ENCODE measurements at regions not wholly inside any gene's neighbourhood (a gene's known extent, or its start where the extent isn't known, plus 50 kb on each side); places are given as distances from the start of the nearest gene placed in this dataset.

DNA sequence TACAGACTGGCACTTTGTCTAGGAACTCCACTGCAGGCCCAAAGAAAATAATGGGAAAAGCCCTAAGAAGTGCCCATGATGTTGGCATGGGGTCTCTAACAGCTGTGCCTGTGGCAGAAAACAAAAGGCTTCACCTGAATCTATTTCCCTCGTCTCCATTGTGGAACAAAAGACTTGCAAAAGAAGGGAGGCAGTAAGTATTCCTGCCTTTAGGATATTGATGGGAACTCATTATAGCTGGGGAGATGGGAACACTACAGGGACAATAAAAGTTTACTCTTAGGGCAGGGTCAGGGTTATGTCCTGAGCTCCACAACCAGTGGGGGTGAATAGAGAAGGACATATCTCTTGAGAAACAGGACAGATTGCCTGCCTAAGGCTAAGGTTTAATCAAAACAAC lies 930.6 kb upstream of the EPHA6 start:
- no peak for DNase-seq (ENCODE audit: low read depth in 2 of 2, low spot score in 1 of 2)

GRCh38 chr3:95886616-95887015 lies 927.8 kb upstream of the EPHA6 start:
- no peak for DNase-seq (ENCODE audit: low read depth in 2 of 2, low spot score in 1 of 2)

DNA sequence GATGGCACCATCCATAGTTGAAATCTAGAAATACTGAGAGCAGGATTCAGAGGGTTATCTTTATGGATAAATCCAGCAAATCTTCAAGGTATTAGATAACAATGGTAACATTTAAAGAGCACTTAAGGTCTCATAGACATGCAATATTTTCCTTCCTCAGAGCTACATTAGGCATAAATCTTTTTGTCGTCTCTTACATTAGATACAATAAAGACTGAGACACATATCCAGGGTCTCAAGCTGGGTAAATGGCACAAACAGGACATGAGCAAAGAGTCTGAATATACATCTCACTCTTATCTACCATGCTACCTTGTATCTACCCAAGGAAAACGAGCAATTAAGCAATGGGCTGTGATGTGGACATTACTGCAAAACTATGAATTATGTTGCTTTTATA lies 927.3 kb upstream of the EPHA6 start:
- DNase-seq (ENCODE audit: low read depth in 2 of 2, low spot score in 1 of 2), result no peak

DNA sequence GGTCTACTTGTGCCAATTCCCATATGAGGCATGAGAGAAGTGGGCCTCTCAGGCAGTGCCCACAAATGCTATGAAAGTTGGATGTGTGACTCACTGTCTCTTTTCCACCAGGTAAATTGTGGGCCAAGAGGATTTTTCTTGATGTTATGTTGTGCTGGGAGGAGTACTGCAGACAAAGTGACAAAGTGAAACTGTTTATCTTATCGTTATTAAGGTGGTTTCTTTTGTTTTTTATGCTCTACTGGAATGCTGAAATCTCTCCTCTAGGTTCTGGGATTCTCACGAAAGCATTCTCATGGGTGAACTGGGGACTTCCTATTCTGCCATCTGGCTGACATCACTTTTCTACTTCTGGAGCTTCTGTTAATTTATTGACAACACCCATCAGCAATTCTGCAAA lies 919.6 kb upstream of the EPHA6 start:
- no peak for DNase-seq (ENCODE audit: low read depth in 2 of 2, low spot score in 1 of 2)

DNA sequence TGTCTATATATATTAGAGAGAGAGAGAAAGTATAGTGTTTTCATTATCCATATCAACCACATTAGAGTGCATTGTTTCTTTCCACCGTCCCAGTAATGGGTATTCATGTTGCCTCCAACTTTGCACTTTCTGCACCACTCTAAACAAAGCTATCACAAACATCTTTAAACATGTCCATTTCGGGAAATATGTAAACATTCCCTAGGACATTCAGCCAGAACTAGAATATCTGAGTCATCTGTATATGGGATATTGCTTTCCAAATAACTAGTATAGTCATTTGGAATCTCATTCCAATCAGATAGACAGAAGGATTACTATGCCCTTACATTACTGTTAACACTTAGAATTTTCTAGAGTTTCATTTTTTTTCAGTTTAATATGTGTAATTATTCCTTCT lies 914.9 kb upstream of the EPHA6 start:
- DNase-seq (ENCODE audit: low read depth in 2 of 2, low spot score in 1 of 2), result no peak

- no peak for DNase-seq (ENCODE audit: low read depth in 2 of 2, low spot score in 1 of 2)
Measured at GRCh38 chr3:95899911-95900310, 914.5 kb upstream of the EPHA6 start.

GRCh38 chr3:95901948-95902347 lies 912.4 kb upstream of the EPHA6 start:
- DNase-seq (ENCODE audit: low read depth in 2 of 2, low spot score in 1 of 2), result no peak

DNA sequence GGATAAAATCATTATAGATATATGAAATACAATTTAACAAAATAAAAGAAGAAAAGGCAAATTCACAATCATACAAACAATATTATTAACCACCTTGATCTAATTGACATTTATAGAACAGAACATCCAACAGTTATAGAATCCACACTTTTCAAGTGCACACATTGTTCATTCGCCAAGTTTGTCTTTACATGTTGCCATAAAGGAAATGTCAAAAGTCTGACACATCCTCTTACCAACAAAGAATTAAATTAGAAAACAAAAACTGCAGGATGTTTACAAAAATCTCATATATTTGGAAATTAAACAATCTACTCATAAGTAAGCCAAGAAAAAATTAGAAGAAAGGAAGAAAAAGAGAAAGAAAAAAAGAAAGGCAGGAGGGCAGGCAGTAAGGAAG lies 909.2 kb upstream of the EPHA6 start:
- DNase-seq (ENCODE audit: low read depth in 2 of 2, low spot score in 1 of 2), result no peak

- DNase-seq (ENCODE audit: low read depth in 2 of 2, low spot score in 1 of 2), result no peak
Measured at GRCh38 chr3:95911767-95912166, 902.6 kb upstream of the EPHA6 start.

GRCh38 chr3:95923496-95924210 lies 890.7 kb upstream of the EPHA6 start:
- no peak for DNase-seq (ENCODE audit: low read depth in 2 of 2, low spot score in 1 of 2)

GRCh38 chr3:95926904-95927501 lies 887.4 kb upstream of the EPHA6 start:
- no peak for DNase-seq (ENCODE audit: low read depth in 2 of 2, low spot score in 1 of 2)

DNA sequence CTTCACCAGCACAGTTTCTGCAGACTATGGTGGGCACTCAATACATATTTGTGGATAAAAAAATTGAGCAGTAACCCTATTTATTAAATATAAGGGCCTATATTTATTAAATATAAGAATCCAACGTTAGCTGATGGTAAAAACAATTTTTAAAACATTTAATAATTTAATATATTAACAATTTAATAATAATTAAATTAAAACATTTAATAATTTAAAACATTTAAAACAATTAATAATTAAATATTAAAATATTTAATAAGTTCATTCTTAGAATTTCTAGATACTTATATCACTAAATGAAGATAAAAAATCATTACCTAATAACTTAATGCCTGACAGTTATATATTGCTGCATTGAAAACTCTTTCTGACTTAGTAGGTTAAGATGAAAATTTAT lies 880.2 kb upstream of the EPHA6 start:
- no peak for DNase-seq (ENCODE audit: low read depth in 2 of 2, low spot score in 1 of 2)

DNA sequence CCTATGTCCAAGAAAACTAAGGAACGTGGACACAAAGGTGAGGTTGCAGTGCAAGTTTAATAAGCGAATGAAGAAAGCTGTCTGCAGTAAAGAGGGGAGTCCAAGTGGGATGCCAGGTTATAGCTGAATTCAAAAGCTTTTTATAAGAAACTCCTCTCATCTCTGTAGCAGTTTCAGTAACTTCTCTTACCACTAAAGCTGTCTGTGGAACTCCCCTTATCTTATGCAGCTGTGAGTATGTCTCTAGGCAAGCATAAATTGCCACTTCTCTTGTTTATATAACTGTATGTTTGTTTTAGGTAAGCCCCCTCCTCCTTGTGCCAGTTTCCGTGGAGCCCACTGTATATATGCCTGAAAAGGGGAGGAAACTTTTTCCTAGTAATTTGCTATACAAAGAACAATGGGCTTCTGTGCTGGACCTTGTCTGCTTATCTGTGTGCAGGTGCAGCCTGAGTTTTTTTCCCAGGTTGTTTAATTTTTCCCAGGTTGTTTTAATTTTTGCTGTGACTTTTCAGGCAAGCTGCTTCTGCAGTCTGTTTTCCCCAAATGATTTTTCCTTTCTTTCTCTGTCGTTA lies 875.1 kb upstream of the EPHA6 start:
- DNase-seq (ENCODE audit: low read depth in 2 of 2, low spot score in 1 of 2), result no peak

DNA sequence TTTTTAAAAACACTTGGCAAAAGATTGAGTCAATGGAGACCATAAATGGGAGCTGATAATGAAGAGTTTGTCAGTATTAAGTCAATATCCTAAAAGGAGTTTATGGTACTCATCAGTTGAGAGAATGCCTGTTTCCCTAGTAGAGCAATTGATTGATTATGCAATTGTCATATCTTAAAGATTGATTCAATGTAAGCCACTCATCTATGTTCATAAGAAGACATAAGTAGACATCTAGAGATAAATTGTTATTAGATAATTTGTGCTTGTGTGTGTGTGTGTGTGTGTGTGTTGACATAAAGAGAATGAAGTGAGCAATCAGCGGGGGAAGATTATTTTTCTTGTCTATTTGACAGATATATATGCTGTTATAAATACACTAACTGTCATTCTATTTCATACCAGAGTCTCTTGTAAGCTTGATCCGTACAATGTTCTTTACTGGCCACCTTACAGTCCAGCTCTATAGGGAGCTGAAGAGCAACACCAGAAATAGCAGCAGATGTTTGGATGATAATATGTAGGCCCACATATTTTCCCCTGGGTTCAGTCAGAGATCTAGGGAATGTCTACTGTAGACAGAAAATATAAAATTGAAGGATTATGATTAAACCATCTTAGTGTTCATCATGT lies 848.6 kb upstream of the EPHA6 start:
- no peak for DNase-seq (ENCODE audit: low read depth in 2 of 2, low spot score in 1 of 2)

DNA sequence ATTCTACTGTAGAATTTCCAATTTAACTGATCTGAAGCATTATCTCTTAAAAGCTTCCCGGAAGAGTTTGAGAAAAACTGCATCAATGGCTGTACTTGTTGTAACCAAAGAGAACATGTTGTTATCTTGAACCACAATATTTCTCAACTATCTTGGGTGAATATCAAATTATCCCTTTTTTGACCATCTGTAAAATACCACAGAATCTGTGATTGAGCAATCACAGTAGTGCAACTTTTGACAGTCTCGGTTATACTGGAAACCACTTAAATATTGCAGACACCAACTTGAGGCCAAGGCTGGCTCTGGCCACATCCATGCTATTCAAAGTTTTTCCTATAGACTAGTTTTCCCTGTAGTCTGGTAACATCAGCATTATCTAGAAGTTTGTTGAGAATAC lies 842.8 kb upstream of the EPHA6 start:
- DNase-seq (ENCODE audit: low read depth in 2 of 2, low spot score in 1 of 2), result no peak

- DNase-seq (ENCODE audit: low read depth in 2 of 2, low spot score in 1 of 2), result no peak
Measured at GRCh38 chr3:95994338-95994737, 820.1 kb upstream of the EPHA6 start.

GRCh38 chr3:96000966-96001365 lies 813.4 kb upstream of the EPHA6 start:
- no peak for DNase-seq (ENCODE audit: low read depth in 2 of 2, low spot score in 1 of 2)

DNA sequence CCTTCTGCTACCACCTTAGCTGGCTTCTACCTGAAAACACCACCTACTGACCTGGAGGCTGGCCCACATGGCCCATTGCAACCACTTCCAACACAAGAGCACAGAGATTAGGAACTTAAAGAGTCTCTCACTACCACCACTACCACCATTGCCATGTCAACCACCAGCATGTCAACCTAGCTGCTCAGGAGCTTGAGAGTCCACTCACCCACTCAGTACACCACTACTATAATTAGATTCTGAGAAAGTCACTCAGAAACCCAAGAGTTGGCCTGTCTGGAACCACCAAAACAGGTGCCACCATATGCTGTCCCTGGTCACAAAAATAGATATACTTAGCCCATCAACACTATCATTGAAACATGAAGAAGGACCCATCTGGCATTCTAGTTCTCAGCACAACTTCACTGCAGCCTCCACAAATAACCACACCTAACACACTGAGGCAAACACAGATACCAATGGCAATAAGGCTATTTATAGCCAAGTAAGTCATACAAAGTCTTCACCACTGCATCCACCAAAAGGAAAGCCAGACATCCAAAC lies 806.7 kb upstream of the EPHA6 start:
- no peak for DNase-seq (ENCODE audit: low read depth in 2 of 2, low spot score in 1 of 2)

- DNase-seq (ENCODE audit: low read depth in 2 of 2, low spot score in 1 of 2), result no peak
Measured at GRCh38 chr3:96012939-96013338, 801.5 kb upstream of the EPHA6 start.

- no peak for DNase-seq (ENCODE audit: low read depth in 2 of 2, low spot score in 1 of 2)
Measured at GRCh38 chr3:96017556-96017955, 796.8 kb upstream of the EPHA6 start.

GRCh38 chr3:96022676-96023075 lies 791.7 kb upstream of the EPHA6 start:
- no peak for DNase-seq (ENCODE audit: low read depth in 2 of 2, low spot score in 1 of 2)

DNA sequence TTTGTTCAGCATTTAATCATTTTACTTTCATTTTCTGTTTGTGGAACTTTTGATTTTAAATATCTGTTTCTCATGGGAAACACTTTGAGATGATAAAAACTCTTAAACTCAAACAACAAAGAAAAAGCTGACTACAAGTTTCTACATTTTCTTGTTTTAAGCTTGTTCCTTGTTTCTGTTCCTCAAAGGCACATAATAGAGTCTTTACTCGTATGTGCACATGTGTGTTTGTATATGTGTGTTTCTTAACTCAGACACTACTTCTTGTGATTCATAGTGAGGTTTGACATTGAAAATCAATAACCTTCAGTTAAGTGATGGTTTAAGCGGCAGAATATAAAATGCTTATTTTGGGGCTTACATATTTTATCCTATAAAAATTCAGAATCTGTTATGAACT lies 786.7 kb upstream of the EPHA6 start:
- DNase-seq (ENCODE audit: low read depth in 2 of 2, low spot score in 1 of 2), result no peak

Data from stimulated activated CD8-positive, alpha-beta memory T cell treated with anti-CD3 and anti-CD28 coated beads, Interleukin-4, amount 100 ng/mL, for 1 hour (primary cell).